ENCODE measurements at regions not wholly inside any gene's neighbourhood (a gene's known extent, or its start where the extent isn't known, plus 50 kb on each side); places are given as distances from the start of the nearest gene placed in this dataset.
"Not testable (repeated sequence)": the region's sequence is repeated elsewhere in the genome, so short reads cannot be mapped to it uniquely, and the experiment has no call there.

GRCh38 chr4:178140326-178140915 is 698.2 kb upstream of the AGA start:
- intact Hi-C loops (cut with micrococcal nuclease), result no loop called here

- intact Hi-C loops (cut with micrococcal nuclease), result no loop called here
These were observed 700.5 kb upstream of the AGA start for GRCh38 chr4:178142724-178143123.

DNA sequence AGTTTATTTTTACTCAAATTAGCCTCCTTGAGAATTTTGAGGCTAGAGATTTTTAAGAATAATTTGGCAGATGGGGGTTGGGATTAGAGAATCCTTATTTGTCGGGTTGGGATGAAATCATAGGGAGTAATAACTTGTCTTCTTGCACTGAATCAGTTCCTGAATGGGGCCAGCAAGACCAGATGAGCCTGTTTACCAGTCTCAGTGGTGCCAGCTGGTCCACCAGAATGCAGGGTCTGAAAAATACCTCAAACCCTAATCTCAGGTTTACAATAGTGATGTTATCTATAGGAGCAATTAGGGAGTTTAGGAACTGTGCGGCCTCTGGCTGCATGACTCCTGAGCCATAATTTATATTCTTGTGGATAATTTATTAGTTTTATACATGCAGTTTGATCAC is 705.9 kb upstream of the AGA start:
- intact Hi-C loops (cut with micrococcal nuclease), result no loop called here

GRCh38 chr4:178165251-178165950 is 723.2 kb upstream of the AGA start:
- intact Hi-C loops (cut with micrococcal nuclease), result no loop called here

DNA sequence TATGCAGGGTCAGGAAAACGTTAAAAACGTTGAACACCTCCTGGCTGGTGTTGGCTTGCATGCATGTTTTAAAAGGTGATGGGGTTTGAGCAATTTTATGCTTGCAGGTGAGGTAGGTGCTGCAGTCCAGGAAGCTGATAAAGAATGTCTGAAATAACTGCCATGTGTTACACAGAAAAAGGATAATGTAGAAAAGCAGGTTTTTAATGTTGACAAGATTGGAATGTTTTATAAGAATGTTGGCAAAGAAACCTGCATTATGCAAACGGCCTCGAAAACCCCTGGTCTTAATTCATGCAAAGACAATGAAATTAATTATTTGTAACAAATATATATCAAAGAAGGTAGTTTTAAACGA is 723.7 kb upstream of the AGA start:
- intact Hi-C loops (cut with micrococcal nuclease), result no loop called here

GRCh38 chr4:178173771-178174170 is 731.5 kb upstream of the AGA start:
- intact Hi-C loops (cut with micrococcal nuclease), result no loop called here

DNA sequence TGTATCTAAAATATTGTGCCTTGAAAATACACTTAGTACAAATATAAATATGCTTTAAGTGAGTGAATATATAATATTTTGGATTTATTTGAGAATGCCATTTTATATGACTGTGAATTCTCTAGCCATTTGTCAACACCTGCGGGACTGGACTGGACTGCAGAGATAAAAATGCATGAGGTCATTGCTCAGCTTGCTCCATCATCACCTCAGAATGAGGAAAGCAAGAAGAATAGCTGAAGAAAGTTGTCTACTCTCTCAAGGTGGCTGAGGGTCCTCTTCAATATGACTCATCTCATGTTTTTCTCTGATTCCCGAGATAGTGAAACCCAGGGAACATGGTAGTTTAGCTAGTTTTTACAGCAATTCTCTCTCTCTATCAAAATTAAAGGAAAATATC is 732.5 kb upstream of the AGA start:
- intact Hi-C loops (cut with micrococcal nuclease), result no loop called here

- intact Hi-C loops (cut with micrococcal nuclease), result no loop called here
These were observed 743.3 kb upstream of the AGA start for GRCh38 chr4:178185517-178185916.

DNA sequence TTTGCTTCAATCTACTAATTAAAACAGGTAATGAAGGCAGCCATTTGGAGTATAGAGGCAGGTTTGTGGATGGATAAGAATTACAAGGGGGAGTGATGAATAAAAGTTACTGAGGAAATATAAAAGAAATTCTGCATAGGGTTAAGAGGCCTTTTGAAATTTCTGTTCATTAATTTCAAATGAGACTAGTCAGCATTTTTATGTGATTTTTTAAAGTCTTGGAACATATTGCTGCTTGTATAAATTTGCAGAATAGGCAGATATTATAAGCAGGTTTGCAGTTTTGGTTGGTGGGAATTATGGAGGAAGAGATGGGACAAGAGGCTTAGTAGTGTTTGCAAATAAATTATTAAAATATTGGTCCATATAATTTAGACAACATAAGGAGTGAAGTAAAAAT is 750.4 kb upstream of the AGA start:
- intact Hi-C loops (cut with micrococcal nuclease), result no loop called here

GRCh38 chr4:178196751-178197374 is 754.6 kb upstream of the AGA start:
- intact Hi-C loops (cut with micrococcal nuclease), result no loop called here

GRCh38 chr4:178198691-178199090 is 756.5 kb upstream of the AGA start:
- intact Hi-C loops (cut with micrococcal nuclease), result no loop called here

- intact Hi-C loops (cut with micrococcal nuclease), result no loop called here
These were observed 760.2 kb upstream of the AGA start for GRCh38 chr4:178202422-178202821.

DNA sequence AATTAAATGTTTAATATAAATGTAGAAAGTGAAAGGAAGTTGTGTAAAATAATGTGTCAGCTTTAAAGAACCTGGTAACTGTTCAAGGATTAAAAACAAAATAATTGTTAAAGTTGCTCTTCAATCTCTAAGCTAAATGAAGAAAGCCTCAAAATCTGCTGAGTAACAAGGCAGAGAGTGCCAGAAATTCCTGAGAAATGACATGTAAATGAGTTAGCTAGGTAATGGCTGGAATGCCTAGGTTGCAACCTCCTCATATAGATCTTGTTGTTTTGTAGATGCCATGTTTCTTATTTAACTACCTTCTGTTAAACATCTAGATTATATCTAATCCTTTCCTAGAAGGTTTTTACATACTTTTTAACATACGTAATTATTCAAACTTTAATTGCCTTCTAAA is 763.6 kb upstream of the AGA start:
- intact Hi-C loops (cut with micrococcal nuclease), result no loop called here

DNA sequence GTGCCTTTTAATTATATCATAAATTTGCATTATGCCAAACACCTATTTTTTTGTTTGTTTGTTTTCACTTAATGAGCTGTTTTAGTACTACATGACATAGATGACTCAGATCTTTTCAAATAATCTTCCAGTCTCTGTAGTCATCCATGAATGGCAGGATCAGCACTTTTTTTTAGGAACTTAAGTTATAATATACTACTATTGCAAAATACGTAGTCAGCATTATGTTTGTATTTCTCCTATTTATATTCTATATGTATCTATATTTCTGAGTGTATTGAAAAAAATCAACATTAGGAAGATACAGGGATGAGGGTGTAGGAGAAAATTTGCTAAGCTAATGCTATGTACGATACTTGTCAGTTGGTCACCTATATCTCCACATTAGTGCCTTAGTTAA is 773.1 kb upstream of the AGA start:
- intact Hi-C loops (cut with micrococcal nuclease), result no loop called here

DNA sequence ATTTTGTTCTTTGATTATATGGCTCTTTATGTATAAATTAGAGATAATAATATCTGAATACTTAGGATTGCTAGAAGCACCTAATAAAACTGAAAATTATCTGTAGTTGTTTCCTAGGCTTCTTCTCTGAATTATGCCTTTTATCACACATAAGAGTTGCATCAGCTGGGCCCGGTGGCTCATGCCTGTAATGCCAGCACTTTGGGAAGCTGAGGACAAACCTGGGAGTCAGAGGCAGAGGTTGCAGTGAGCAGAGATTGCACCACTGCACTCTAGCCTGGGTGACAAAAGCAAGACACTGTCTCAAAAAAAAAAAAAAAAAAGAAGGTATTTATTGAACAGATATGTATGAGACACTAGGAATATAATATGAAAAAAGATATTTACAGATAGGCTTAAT is 773.5 kb upstream of the AGA start:
- intact Hi-C loops (cut with micrococcal nuclease), result no loop called here

- intact Hi-C loops (cut with micrococcal nuclease), result not testable (repeated sequence)
These were observed 784.2 kb upstream of the AGA start for GRCh38 chr4:178226421-178226820.

GRCh38 chr4:178233906-178234305 is 791.7 kb upstream of the AGA start:
- intact Hi-C loops (cut with micrococcal nuclease), result no loop called here

DNA sequence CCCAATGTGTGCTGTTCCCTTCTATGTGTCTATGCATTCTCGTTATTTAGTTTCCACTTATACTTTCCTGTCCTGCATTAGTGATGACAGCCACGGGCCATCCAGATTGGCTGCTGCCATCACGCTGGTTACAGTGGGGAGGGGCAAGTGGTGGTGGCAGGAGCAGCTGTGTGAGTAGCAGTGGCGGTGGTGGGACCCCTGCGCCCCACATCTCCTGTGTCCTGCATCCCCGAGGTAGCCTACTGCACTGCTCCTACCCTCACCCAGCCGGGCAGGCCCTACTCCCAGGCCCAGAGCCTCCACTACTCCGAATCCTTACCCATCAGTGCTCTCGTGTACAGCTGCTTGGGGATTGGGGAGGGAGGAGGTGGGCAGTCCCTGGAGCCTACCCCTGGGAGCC is 798.7 kb upstream of the AGA start:
- intact Hi-C loops (cut with micrococcal nuclease), result no loop called here

GRCh38 chr4:178241601-178242118 is 799.4 kb upstream of the AGA start:
- intact Hi-C loops (cut with micrococcal nuclease), result no loop called here

- intact Hi-C loops (cut with micrococcal nuclease), result no loop called here
These were observed 800.4 kb upstream of the AGA start for GRCh38 chr4:178242655-178243054.

DNA sequence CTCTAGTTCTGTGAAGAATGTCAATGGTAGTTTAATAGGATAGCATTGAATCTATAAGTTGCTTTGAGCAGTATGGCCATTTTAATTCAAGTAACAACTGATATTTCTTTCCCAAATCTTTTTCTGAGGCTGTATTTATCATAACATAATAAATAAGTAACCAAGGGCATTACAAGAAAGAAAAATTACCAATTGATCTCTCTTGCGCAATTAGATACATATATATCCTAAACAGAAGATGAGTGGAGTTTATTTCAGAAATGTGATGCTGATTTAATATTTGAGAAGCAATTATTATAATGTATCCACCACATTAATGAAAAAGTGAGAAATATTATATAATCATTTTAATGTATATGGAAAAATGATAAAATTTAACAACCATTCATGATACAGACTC is 802.5 kb upstream of the AGA start:
- intact Hi-C loops (cut with micrococcal nuclease), result no loop called here

GRCh38 chr4:178255172-178255571 is 812.9 kb upstream of the AGA start:
- intact Hi-C loops (cut with micrococcal nuclease), result no loop called here

GRCh38 chr4:178258603-178259002 is 816.4 kb upstream of the AGA start:
- intact Hi-C loops (cut with micrococcal nuclease), result no loop called here
